OCI-LY7 (cell line): ENCODE measurements at regions not wholly inside any gene's neighbourhood (a gene's known extent, or its start where the extent isn't known, plus 50 kb on each side); places are given as distances from the start of the nearest gene placed in this dataset.

Source experiments
- CTCF ChIP-seq: fragments of 200-600 bp; sonication (generic); conservative IDR thresholded peaks from 2 replicates; pipeline ENCODE4 v1.5.1; 2014; ENCODE audit warnings: mild to moderate bottlenecking, antibody characterized with exemption, low read length, moderate library complexity, mixed read lengths
- EZH2phosphoT487 ChIP-seq: fragments of 200-600 bp; sonication (generic); IDR thresholded peaks from 2 replicates; pipeline ENCODE4 v1.6.1; 2018; ENCODE audit warnings: low read depth, borderline replicate concordance, mild to moderate bottlenecking, mixed run types, antibody characterized with exemption, low read length, moderate library complexity, mixed read lengths

DNA sequence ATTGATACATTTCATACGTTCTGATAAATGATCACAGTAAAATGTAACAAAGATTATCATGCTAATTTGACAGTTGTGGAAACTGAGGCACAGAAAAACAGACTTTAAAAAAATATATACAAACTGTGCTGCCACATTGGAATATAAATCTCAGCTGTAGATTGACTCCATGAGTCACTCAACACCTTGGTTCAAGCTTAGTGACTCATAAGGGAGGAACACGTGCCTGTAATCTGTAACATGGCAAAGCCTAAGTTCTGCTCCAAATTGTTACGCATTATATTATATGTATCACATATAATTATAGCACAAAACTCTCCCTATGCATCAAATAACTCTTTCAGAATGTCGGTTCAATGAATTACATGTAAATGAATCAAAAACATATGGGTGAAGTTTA lies 1047.5 kb downstream of the GATA3 start:
- no peak for TF ChIP-seq CTCF
- no peak for TF ChIP-seq EZH2phosphoT487
